ENCODE measurements at regions not wholly inside any gene's neighbourhood (a gene's known extent, or its start where the extent isn't known, plus 50 kb on each side); places are given as distances from the start of the nearest gene placed in this dataset.

DNA sequence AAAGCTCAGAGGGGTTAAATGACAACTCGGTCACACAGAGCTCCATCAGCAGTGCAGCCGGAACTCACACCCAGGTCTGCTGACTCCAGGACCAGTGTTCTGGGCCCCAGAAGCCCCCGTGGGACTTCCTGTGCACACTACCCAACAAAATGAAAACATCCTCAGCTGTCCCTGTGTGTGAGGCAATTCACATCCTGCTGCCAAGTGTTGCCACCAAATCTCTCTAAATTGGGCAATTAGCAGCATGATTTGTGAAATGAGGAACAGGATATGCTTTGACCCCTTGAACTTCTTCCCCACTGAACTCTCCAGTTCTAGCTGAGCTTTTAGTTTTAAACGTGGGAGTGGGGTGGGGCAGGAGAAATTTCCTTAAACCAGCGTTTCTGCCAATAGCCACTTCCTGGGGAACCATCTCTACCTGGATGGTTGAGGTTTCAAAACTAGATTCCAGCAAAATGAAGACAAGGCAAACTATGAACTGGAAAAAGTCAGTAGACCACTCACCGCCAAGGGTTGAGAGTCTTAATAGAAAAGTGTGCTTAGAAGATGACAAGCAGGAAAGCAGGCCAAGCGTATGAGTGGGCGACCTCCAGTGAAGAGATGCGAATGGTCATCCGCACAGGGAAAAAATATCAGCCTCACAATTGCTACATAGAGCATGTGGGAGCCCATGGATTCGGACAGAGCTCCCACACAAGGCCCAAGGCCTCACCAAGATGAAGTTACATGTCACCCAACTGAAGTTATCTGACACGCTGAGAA is 51.9 kb upstream of the CHST15 start:
- H3K27ac ChIP-seq = no peak overlapping the region
- no peaks in the 10 kb centered on the region for H3K36me3 ChIP-seq (replicated peaks; ENCODE audit: insufficient read depth, low read depth)
- no peaks in the 10 kb centered on the region for H3K9me3 ChIP-seq (ENCODE audit: low read depth)
- no peak overlapping the region for H2AFZ ChIP-seq
- no peaks in the 10 kb centered on the region for H3K9me2 ChIP-seq (replicated peaks; ENCODE audit: insufficient read depth)
- H4K20me1 ChIP-seq (ENCODE audit: insufficient read depth, poor library complexity, severe bottlenecking) = no peaks in the 10 kb centered on the region
- TF ChIP-seq EZH2 (IDR thresholded peaks at IDR 0.05; ENCODE audit: borderline replicate concordance) (no peak), EZH2phosphoT487 (IDR thresholded peaks at IDR 0.05; ENCODE audit: low read depth, severe bottlenecking, unreplicated experiment) (no peak)
- TF ChIP-seq, protein P1, sequence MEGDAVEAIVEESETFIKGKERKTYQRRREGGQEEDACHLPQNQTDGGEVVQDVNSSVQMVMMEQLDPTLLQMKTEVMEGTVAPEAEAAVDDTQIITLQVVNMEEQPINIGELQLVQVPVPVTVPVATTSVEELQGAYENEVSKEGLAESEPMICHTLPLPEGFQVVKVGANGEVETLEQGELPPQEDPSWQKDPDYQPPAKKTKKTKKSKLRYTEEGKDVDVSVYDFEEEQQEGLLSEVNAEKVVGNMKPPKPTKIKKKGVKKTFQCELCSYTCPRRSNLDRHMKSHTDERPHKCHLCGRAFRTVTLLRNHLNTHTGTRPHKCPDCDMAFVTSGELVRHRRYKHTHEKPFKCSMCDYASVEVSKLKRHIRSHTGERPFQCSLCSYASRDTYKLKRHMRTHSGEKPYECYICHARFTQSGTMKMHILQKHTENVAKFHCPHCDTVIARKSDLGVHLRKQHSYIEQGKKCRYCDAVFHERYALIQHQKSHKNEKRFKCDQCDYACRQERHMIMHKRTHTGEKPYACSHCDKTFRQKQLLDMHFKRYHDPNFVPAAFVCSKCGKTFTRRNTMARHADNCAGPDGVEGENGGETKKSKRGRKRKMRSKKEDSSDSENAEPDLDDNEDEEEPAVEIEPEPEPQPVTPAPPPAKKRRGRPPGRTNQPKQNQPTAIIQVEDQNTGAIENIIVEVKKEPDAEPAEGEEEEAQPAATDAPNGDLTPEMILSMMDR (IDR thresholded peaks at IDR 0.05; ENCODE audit: poor library complexity) = no peak
- no peaks in the 10 kb centered on the region for H3K4me1 ChIP-seq (ENCODE audit: insufficient read depth)
- no peak for DNase-seq (ENCODE audit: low spot score)
- WGBS (ENCODE audit: low lambda C conversion rate, missing lambda C conversion rate) = 87% methylated on average over 12 of the region's 12 CpGs
- H3K27me3 ChIP-seq = no peaks in the 10 kb centered on the region
- H3K4me2 ChIP-seq = no peak overlapping the region
- no peaks in the 10 kb centered on the region for H3K79me2 ChIP-seq
- H3K4me3 ChIP-seq = no peak overlapping the region

DNA sequence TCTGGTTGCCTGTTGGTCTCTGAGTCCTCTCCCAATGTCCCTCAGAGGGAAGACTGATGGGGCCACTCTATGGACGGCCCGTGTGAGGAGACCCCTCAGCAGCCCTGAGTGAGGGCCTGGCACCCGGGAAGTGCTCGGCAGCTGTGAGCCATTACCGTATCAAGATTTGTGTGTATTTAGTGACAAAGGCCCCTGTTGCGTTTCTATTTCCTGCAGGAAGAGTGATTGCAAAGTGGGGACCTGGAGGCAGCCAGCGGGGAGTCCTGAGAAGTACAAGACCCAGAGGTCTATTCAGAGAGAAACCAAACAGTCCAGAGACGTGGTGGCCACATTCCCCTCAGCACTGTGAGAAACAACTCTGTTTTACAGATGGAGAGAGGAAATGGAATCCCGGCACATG is 51.1 kb upstream of the CHST15 start:
- Histone ChIP-seq H3K27ac (no peak overlapping the region), H4K20me1 (ENCODE audit: insufficient read depth, poor library complexity, severe bottlenecking) (no peaks in the 10 kb centered on the region), H3K4me2 (no peak overlapping the region), H3K4me1 (ENCODE audit: insufficient read depth) (no peaks in the 10 kb centered on the region), H3K36me3 (replicated peaks; ENCODE audit: insufficient read depth, low read depth) (no peaks in the 10 kb centered on the region), H3K79me2 (no peaks in the 10 kb centered on the region), H2AFZ (no peak overlapping the region), H3K9me3 (ENCODE audit: low read depth) (no peaks in the 10 kb centered on the region), H3K9me2 (replicated peaks; ENCODE audit: insufficient read depth) (no peaks in the 10 kb centered on the region), H3K4me3 (no peak overlapping the region), H3K27me3 (no peaks in the 10 kb centered on the region)
- WGBS (ENCODE audit: low lambda C conversion rate, missing lambda C conversion rate) = 86% methylated on average over 9 of the region's 9 CpGs
- DNase-seq (ENCODE audit: low spot score) = no peak
- TF ChIP-seq EZH2 (IDR thresholded peaks at IDR 0.05; ENCODE audit: borderline replicate concordance) (no peak), EZH2phosphoT487 (IDR thresholded peaks at IDR 0.05; ENCODE audit: low read depth, severe bottlenecking, unreplicated experiment) (no peak)
- TF ChIP-seq, protein P1 (IDR thresholded peaks at IDR 0.05; ENCODE audit: poor library complexity) = no peak

DNA sequence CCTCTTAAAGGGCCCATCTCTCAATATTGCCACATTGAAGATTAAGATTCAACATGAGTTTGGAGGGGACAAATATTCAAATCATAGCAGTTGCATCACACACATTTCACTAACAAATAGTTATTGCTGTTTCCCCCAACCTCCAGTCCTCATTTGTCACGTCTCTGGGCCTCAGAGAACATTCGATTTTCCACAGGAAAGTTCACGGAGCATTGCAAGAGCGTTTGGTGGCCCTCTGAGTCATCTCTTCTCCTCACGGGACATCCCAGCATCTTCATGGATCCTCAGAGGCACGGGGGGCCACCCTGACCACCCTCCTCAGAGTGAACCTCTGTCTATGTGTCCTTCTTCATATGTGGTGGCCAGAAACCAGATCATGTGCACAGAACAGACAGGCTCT is 50.3 kb upstream of the CHST15 start:
- no peaks in the 10 kb centered on the region for H3K9me2 ChIP-seq (replicated peaks; ENCODE audit: insufficient read depth)
- no peak overlapping the region for H3K4me2 ChIP-seq
- no peaks in the 10 kb centered on the region for H3K79me2 ChIP-seq
- TF ChIP-seq EZH2phosphoT487 (IDR thresholded peaks at IDR 0.05; ENCODE audit: low read depth, severe bottlenecking, unreplicated experiment) (no peak), EZH2 (IDR thresholded peaks at IDR 0.05; ENCODE audit: borderline replicate concordance) (no peak)
- TF ChIP-seq, protein P1 (IDR thresholded peaks at IDR 0.05; ENCODE audit: poor library complexity) = no peak
- H3K9me3 ChIP-seq (ENCODE audit: low read depth) = no peaks in the 10 kb centered on the region
- no peak overlapping the region for H3K27ac ChIP-seq
- WGBS (ENCODE audit: low lambda C conversion rate, missing lambda C conversion rate) = 94% methylated on average over 6 of the region's 6 CpGs
- no peak for DNase-seq (ENCODE audit: low spot score)
- H3K4me3 ChIP-seq = no peak overlapping the region
- no peaks in the 10 kb centered on the region for H3K36me3 ChIP-seq (replicated peaks; ENCODE audit: insufficient read depth, low read depth)
- no peaks in the 10 kb centered on the region for H4K20me1 ChIP-seq (ENCODE audit: insufficient read depth, poor library complexity, severe bottlenecking)
- H3K27me3 ChIP-seq = no peaks in the 10 kb centered on the region
- H3K4me1 ChIP-seq (ENCODE audit: insufficient read depth) = no peaks in the 10 kb centered on the region
- H2AFZ ChIP-seq = no peak overlapping the region
